ENCODE measurements at regions not wholly inside any gene's neighbourhood (a gene's known extent, or its start where the extent isn't known, plus 50 kb on each side); places are given as distances from the start of the nearest gene placed in this dataset.

GRCh38 chr17:33848433-33848832 lies 406.7 kb upstream of the CCL2 start:
- TF ChIP-seq CTCF (IDR thresholded peaks at IDR 0.05; ENCODE audit: low read length) = no peak
- TF ChIP-seq EZH2phosphoT487 (IDR thresholded peaks at IDR 0.05; ENCODE audit: low read length) = no peak
- no peak for TF ChIP-seq EZH2 (optimal IDR thresholded peaks at IDR 0.05; ENCODE audit: low read depth, low read length)

Data from MM.1S (cell line).